HEK293T (cell line): ENCODE measurements at regions not wholly inside any gene's neighbourhood (a gene's known extent, or its start where the extent isn't known, plus 50 kb on each side); places are given as distances from the start of the nearest gene placed in this dataset.

Source experiments
- CTCF ChIA-PET: fragments of 350-600 bp; formaldehyde crosslinking; extraction: SDS; loops from one replicate; lab custom pipeline; 2021; ENCODE audit warnings: antibody characterized with exemption, inconsistent platforms; lab: Yijun Ruan, JAX
- POLR2A ChIA-PET: fragments of 350-600 bp; formaldehyde crosslinking; extraction: SDS; loops from one replicate; lab custom pipeline; 2020; ENCODE audit warnings: antibody characterized with exemption, inconsistent platforms; lab: Yijun Ruan, JAX
- DNase-seq: peaks from one replicate; pipeline ENCODE4 v3.0.0; 2012; ENCODE audit warnings: mixed read lengths; ENCODE audit errors: extremely low spot score
- ARNT ChIP-seq: fragments of 450-650 bp; IDR thresholded peaks from 2 replicates; pipeline ENCODE4 v1.6.1; 2017; ENCODE audit warnings: mild to moderate bottlenecking
- BHLHE40 ChIP-seq: fragments of 450-650 bp; IDR thresholded peaks from 2 replicates; pipeline ENCODE4 v1.6.1; 2016; ENCODE audit warnings: mild to moderate bottlenecking, moderate library complexity, borderline replicate concordance
- CTBP1 ChIP-seq: fragments of 450-650 bp; IDR thresholded peaks from 2 replicates; pipeline ENCODE4 v1.6.1; 2016; ENCODE audit warnings: borderline replicate concordance
- ELF4 ChIP-seq: fragments of 450-650 bp; IDR thresholded peaks from 2 replicates; pipeline ENCODE4 v1.6.1; 2017; ENCODE audit warnings: antibody characterized with exemption
- FOXA1 ChIP-seq: fragments of 450-650 bp; IDR thresholded peaks from 2 replicates; pipeline ENCODE4 v1.6.1; 2016; ENCODE audit warnings: mild to moderate bottlenecking
- FOXK2 ChIP-seq: fragments of 450-650 bp; IDR thresholded peaks from 2 replicates; pipeline ENCODE4 v1.6.1; 2016; ENCODE audit warnings: mild to moderate bottlenecking
- FOXM1 ChIP-seq: fragments of 450-650 bp; IDR thresholded peaks from 2 replicates; pipeline ENCODE4 v1.6.1; 2017; ENCODE audit warnings: mild to moderate bottlenecking, borderline replicate concordance
- HDGF ChIP-seq: fragments of 450-650 bp; IDR thresholded peaks from 2 replicates; pipeline ENCODE4 v1.6.1; 2017; ENCODE audit warnings: antibody characterized with exemption, borderline replicate concordance
- L3MBTL2 ChIP-seq: fragments of 450-650 bp; conservative IDR thresholded peaks from 2 replicates; pipeline ENCODE4 v1.6.1; 2016; ENCODE audit warnings: mild to moderate bottlenecking
- LEF1 ChIP-seq: fragments of 450-650 bp; IDR thresholded peaks from 2 replicates; pipeline ENCODE4 v1.6.1; 2017; ENCODE audit warnings: mild to moderate bottlenecking, borderline replicate concordance
- NFRKB ChIP-seq: fragments of 450-650 bp; IDR thresholded peaks from 2 replicates; pipeline ENCODE4 v1.6.1; 2016; ENCODE audit warnings: mild to moderate bottlenecking, moderate library complexity
- PKNOX1 ChIP-seq: fragments of 450-650 bp; IDR thresholded peaks from 2 replicates; pipeline ENCODE4 v1.6.1; 2016
- SP1 ChIP-seq: fragments of 450-650 bp; IDR thresholded peaks from 2 replicates; pipeline ENCODE4 v1.6.1; 2017
- SUZ12 ChIP-seq: fragments of 450-650 bp; IDR thresholded peaks from 2 replicates; pipeline ENCODE4 v1.6.1; 2016; ENCODE audit warnings: mild to moderate bottlenecking
- TARDBP ChIP-seq: fragments of 450-650 bp; IDR thresholded peaks from 2 replicates; pipeline ENCODE4 v1.6.1; 2016
- ZNF384 ChIP-seq: fragments of 450-650 bp; IDR thresholded peaks from 2 replicates; pipeline ENCODE4 v1.6.1; 2016

DNA sequence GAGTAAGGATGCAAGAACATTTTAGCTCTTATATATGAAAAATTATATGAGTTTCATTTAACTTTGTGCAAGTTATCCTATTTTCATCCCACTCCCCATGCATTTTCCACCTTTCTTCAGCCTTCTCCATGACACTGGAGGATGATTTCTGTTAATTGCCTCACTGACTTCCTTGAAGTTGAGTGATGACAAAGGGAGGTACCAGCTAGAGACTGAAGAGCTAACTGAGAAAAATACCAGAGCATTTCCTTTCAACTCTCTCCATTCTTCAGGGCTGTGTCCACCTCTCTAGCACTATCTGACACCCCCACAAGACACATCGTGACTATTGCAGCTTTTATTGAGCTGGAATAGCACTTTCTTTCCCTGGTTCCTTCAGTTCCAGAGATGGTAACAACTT lies 711.6 kb upstream of the LRRC4C start:
- ChIA-PET POLR2A (no interaction called here), CTCF (no interaction called here)

GRCh38 chr11:42172441-42172840 lies 713.0 kb upstream of the LRRC4C start:
- DNase-seq: no peak
- POLR2A ChIA-PET: no interaction called here
- TF ChIP-seq ELF4: no peak
- no peak for TF ChIP-seq ZNF384
- TF ChIP-seq ARNT: no peak
- no peak for TF ChIP-seq BHLHE40
- TF ChIP-seq TARDBP: no peak
- TF ChIP-seq FOXA1: no peak
- no peak for TF ChIP-seq CTBP1
- TF ChIP-seq SP1: no peak
- no peak for TF ChIP-seq FOXK2
- TF ChIP-seq NFRKB: no peak
- no peak for TF ChIP-seq LEF1
- TF ChIP-seq L3MBTL2: no peak
- TF ChIP-seq HDGF: no peak
- no peak for TF ChIP-seq FOXM1
- TF ChIP-seq PKNOX1: no peak
- TF ChIP-seq SUZ12: no peak
- CTCF ChIA-PET: no interaction called here

More for the DNA sequence above, 711.6 kb upstream of the LRRC4C start:
- no peak for DNase-seq
- TF ChIP-seq FOXK2 (no peak), FOXA1 (no peak), LEF1 (no peak), TARDBP (no peak), SUZ12 (no peak), BHLHE40 (no peak), HDGF (no peak), L3MBTL2 (no peak)

DNA sequence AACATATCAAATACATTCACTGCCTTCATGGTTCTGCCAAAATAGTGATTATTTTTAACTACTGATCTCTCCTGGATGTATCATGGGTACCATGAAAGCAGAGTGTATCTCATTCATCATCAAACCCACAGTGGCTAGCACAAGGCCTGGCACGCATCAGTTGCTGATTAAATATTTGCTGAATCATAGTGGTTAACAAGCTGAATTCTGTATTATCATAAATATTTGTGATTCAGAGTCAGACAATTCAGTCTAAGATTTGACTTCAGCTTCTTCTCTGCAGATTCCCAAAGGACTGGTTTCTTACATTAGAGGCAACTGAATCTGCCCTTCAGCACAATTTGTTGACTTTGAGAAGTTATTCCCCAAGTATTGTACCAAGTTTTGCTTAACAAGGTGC lies 715.8 kb upstream of the LRRC4C start:
- POLR2A ChIA-PET: no interaction called here
- CTCF ChIA-PET: no interaction called here
- no peak for TF ChIP-seq SUZ12
- no peak for TF ChIP-seq ELF4
- no peak for TF ChIP-seq SP1
- no peak for TF ChIP-seq FOXK2
- TF ChIP-seq ARNT: no peak
- TF ChIP-seq BHLHE40: no peak
- no peak for TF ChIP-seq TARDBP
- no peak for TF ChIP-seq HDGF
- no peak for TF ChIP-seq ZNF384
- TF ChIP-seq L3MBTL2: no peak
- no peak for TF ChIP-seq FOXM1
- TF ChIP-seq FOXA1: no peak
- no peak for DNase-seq

DNA sequence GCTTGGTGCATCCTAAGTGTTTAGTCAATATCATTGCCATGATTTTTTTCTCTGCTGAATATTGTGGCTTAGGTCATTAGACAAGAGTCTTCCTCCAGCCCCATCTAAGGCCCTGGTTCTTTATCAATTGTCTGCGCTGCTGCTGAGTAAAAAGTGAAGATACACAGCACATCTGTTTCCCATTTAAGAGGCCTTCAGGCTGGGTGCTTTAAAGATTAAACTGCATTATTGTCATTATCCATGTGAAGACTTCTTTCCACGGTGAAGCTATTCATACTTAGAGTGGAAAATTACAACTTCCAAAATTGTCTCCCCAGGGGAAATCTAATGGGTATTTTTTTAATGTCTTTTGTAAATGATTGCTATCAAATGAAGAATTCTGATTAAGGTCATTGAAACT lies 719.8 kb upstream of the LRRC4C start:
- POLR2A ChIA-PET: no interaction called here
- CTCF ChIA-PET: no interaction called here
- DNase-seq: no peak
- TF ChIP-seq TARDBP (no peak), ZNF384 (no peak), FOXM1 (no peak), FOXK2 (no peak), FOXA1 (no peak), SUZ12 (no peak), LEF1 (no peak), L3MBTL2 (no peak), PKNOX1 (no peak), ELF4 (no peak), HDGF (no peak), CTBP1 (no peak), ARNT (no peak), NFRKB (no peak), BHLHE40 (no peak), SP1 (no peak)

DNA sequence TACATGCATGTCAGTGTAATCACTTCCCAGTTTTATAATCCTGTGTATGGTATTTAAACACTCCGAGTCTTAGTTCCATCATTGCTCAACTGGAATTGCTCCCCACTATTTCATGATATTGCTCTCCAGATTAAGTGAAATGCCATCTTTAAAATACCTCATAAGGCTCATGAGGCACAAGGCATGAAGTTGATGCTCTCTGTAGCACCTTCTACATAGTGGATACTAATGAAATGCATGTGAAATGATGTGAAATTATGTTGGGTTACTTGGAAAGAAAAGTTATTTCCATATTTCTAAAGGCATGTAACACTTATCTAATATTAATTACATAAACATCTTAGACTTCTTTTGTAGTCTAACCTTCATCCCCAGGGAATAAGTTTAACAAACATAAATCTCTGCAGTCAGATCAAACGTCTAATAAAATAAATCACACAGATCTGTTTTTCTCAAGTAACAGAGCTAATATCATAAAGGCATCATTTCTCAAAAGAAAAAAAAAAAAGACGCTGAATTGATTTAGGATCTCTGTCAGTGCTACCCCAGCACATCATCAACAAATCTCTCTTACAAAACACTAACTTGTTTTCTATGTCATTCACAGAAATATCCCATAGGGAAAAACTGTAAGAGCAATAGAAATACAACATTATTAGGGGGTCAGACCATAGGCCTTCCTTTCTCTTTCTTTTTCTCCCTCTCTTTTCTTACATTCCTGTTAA lies 736.0 kb upstream of the LRRC4C start:
- POLR2A ChIA-PET: no interaction called here
- TF ChIP-seq TARDBP (no peak), NFRKB (no peak), LEF1 (no peak), PKNOX1 (no peak), ELF4 (no peak), HDGF (no peak), FOXM1 (no peak), SUZ12 (no peak), FOXK2 (no peak), ARNT (no peak), L3MBTL2 (no peak), BHLHE40 (no peak), FOXA1 (no peak), ZNF384 (no peak), SP1 (no peak), CTBP1 (no peak)
- CTCF ChIA-PET: no interaction called here
- no peak for DNase-seq

GRCh38 chr11:42200311-42200710 lies 740.9 kb upstream of the LRRC4C start:
- ChIA-PET POLR2A (no interaction called here), CTCF (no interaction called here)
- DNase-seq: no peak
- TF ChIP-seq L3MBTL2: no peak
- TF ChIP-seq NFRKB: no peak
- TF ChIP-seq HDGF: no peak
- TF ChIP-seq SP1: no peak
- TF ChIP-seq BHLHE40: no peak
- no peak for TF ChIP-seq FOXA1
- no peak for TF ChIP-seq ZNF384
- TF ChIP-seq FOXM1: no peak
- TF ChIP-seq ELF4: no peak
- TF ChIP-seq ARNT: no peak
- no peak for TF ChIP-seq SUZ12
- TF ChIP-seq LEF1: no peak
- TF ChIP-seq TARDBP: no peak
